ENCODE measurements at regions not wholly inside any gene's neighbourhood (a gene's known extent, or its start where the extent isn't known, plus 50 kb on each side); places are given as distances from the start of the nearest gene placed in this dataset.

- Histone ChIP-seq H3K27ac (ENCODE audit: low read depth, low read length) (no peak overlapping the region), H3K4me1 (ENCODE audit: control insufficient read depth, low read depth, low read length) (no peaks in the 10 kb centered on the region), H3K4ac (ENCODE audit: low read depth, low read length) (no peak overlapping the region), H4K8ac (ENCODE audit: low read depth, low read length) (no peak overlapping the region), H3K79me1 (ENCODE audit: low read length) (no peaks in the 10 kb centered on the region), H3K9ac (ENCODE audit: low read length) (no peak overlapping the region), H3K18ac (ENCODE audit: low read length) (no peak overlapping the region), H3K27me3 (ENCODE audit: insufficient read depth, low read length, poor library complexity) (no peaks in the 10 kb centered on the region), H3K4me3 (ENCODE audit: low read length) (no peak overlapping the region), H2BK15ac (replicated peaks; ENCODE audit: low read depth) (no peak overlapping the region), H2BK5ac (ENCODE audit: low read length) (no peak overlapping the region), H3K23ac (ENCODE audit: low read length) (no peak overlapping the region), H3K56ac (ENCODE audit: low read length) (peak overlapping the region; percentile 3), H2AK5ac (ENCODE audit: low read length) (no peak overlapping the region), H3K79me2 (ENCODE audit: control insufficient read depth, insufficient read depth, low read length) (no peaks in the 10 kb centered on the region), H4K5ac (ENCODE audit: low read length) (no peak overlapping the region), H3K4me2 (ENCODE audit: low read length) (no peak overlapping the region), H3K36me3 (ENCODE audit: control insufficient read depth, insufficient read depth, low read length) (no peaks in the 10 kb centered on the region), H2BK120ac (ENCODE audit: low read depth, low read length) (no peak overlapping the region)
- DNase-seq: peak; percentile 77
- no CpG with 5 or more reads among the region's 6 CpGs for WGBS (ENCODE audit: extremely low coverage, insufficient coverage, low lambda C conversion rate)
Observed at GRCh38 chr21:25283720-25284119, 323.6 kb downstream of the MRPL39 start.

- Histone ChIP-seq H4K5ac (ENCODE audit: low read length) (no peak overlapping the region), H2BK120ac (ENCODE audit: low read depth, low read length) (no peak overlapping the region), H3K27ac (ENCODE audit: low read depth, low read length) (no peak overlapping the region), H2BK15ac (replicated peaks; ENCODE audit: low read depth) (no peak overlapping the region), H3K4ac (ENCODE audit: low read depth, low read length) (no peak overlapping the region), H3K23ac (ENCODE audit: low read length) (no peak overlapping the region), H3K9ac (ENCODE audit: low read length) (no peak overlapping the region), H2AK5ac (ENCODE audit: low read length) (no peak overlapping the region), H4K8ac (ENCODE audit: low read depth, low read length) (no peak overlapping the region), H3K4me3 (ENCODE audit: low read length) (no peak overlapping the region), H3K18ac (ENCODE audit: low read length) (no peak overlapping the region), H3K79me1 (ENCODE audit: low read length) (no peaks in the 10 kb centered on the region), H3K79me2 (ENCODE audit: control insufficient read depth, insufficient read depth, low read length) (no peaks in the 10 kb centered on the region), H2BK5ac (ENCODE audit: low read length) (no peak overlapping the region), H3K4me1 (ENCODE audit: control insufficient read depth, low read depth, low read length) (no peaks in the 10 kb centered on the region), H3K27me3 (ENCODE audit: insufficient read depth, low read length, poor library complexity) (no peaks in the 10 kb centered on the region), H3K4me2 (ENCODE audit: low read length) (no peak overlapping the region), H3K36me3 (ENCODE audit: control insufficient read depth, insufficient read depth, low read length) (no peaks in the 10 kb centered on the region), H3K56ac (ENCODE audit: low read length) (no peak overlapping the region)
- DNase-seq: no peak
Observed at GRCh38 chr21:25281134-25281533, 326.1 kb downstream of the MRPL39 start.

GRCh38 chr21:25280061-25280460 is 327.2 kb downstream of the MRPL39 start:
- H3K18ac ChIP-seq (ENCODE audit: low read length): no peak overlapping the region
- peak; percentile 62 for DNase-seq
- no CpG with 5 or more reads among the region's 1 CpG for WGBS (ENCODE audit: extremely low coverage, insufficient coverage, low lambda C conversion rate)

GRCh38 chr21:25273959-25274358 is 333.3 kb downstream of the MRPL39 start:
- H3K9ac ChIP-seq (ENCODE audit: low read length): no peak overlapping the region
- H4K5ac ChIP-seq (ENCODE audit: low read length): no peak overlapping the region
- H3K4ac ChIP-seq (ENCODE audit: low read depth, low read length): no peak overlapping the region
- H3K18ac ChIP-seq (ENCODE audit: low read length): no peak overlapping the region
- no peak overlapping the region for H2BK120ac ChIP-seq (ENCODE audit: low read depth, low read length)
- H3K79me2 ChIP-seq (ENCODE audit: control insufficient read depth, insufficient read depth, low read length): no peaks in the 10 kb centered on the region
- H3K56ac ChIP-seq (ENCODE audit: low read length): no peak overlapping the region
- H3K4me2 ChIP-seq (ENCODE audit: low read length): no peak overlapping the region
- WGBS (ENCODE audit: extremely low coverage, insufficient coverage, low lambda C conversion rate): no CpG with 5 or more reads among the region's 1 CpG
- no peaks in the 10 kb centered on the region for H3K36me3 ChIP-seq (ENCODE audit: control insufficient read depth, insufficient read depth, low read length)
- H2AK5ac ChIP-seq (ENCODE audit: low read length): no peak overlapping the region
- no peak overlapping the region for H2BK15ac ChIP-seq (replicated peaks; ENCODE audit: low read depth)
- no peak overlapping the region for H3K23ac ChIP-seq (ENCODE audit: low read length)
- no peak overlapping the region for H4K8ac ChIP-seq (ENCODE audit: low read depth, low read length)
- no peaks in the 10 kb centered on the region for H3K27me3 ChIP-seq (ENCODE audit: insufficient read depth, low read length, poor library complexity)
- no peak for DNase-seq
- no peaks in the 10 kb centered on the region for H3K79me1 ChIP-seq (ENCODE audit: low read length)
- H3K27ac ChIP-seq (ENCODE audit: low read depth, low read length): no peak overlapping the region
- no peak overlapping the region for H2BK5ac ChIP-seq (ENCODE audit: low read length)
- no peak overlapping the region for H3K4me3 ChIP-seq (ENCODE audit: low read length)
- no peaks in the 10 kb centered on the region for H3K4me1 ChIP-seq (ENCODE audit: control insufficient read depth, low read depth, low read length)

More at GRCh38 chr21:25280061-25280460, 327.2 kb downstream of the MRPL39 start:
- Histone ChIP-seq H4K5ac (ENCODE audit: low read length) (no peak overlapping the region), H3K79me1 (ENCODE audit: low read length) (no peaks in the 10 kb centered on the region), H3K56ac (ENCODE audit: low read length) (no peak overlapping the region), H3K27ac (ENCODE audit: low read depth, low read length) (no peak overlapping the region), H2BK120ac (ENCODE audit: low read depth, low read length) (no peak overlapping the region), H3K27me3 (ENCODE audit: insufficient read depth, low read length, poor library complexity) (no peaks in the 10 kb centered on the region), H3K36me3 (ENCODE audit: control insufficient read depth, insufficient read depth, low read length) (no peaks in the 10 kb centered on the region), H3K9ac (ENCODE audit: low read length) (no peak overlapping the region), H3K23ac (ENCODE audit: low read length) (no peak overlapping the region), H2BK15ac (replicated peaks; ENCODE audit: low read depth) (no peak overlapping the region), H3K4me1 (ENCODE audit: control insufficient read depth, low read depth, low read length) (no peaks in the 10 kb centered on the region), H3K4me3 (ENCODE audit: low read length) (no peak overlapping the region), H2AK5ac (ENCODE audit: low read length) (no peak overlapping the region), H3K79me2 (ENCODE audit: control insufficient read depth, insufficient read depth, low read length) (no peaks in the 10 kb centered on the region), H3K4ac (ENCODE audit: low read depth, low read length) (no peak overlapping the region), H4K8ac (ENCODE audit: low read depth, low read length) (no peak overlapping the region), H2BK5ac (ENCODE audit: low read length) (no peak overlapping the region), H3K4me2 (ENCODE audit: low read length) (no peak overlapping the region)

GRCh38 chr21:25254491-25255174 is 352.6 kb downstream of the MRPL39 start:
- Histone ChIP-seq H4K8ac (ENCODE audit: low read depth, low read length) (no peak overlapping the region), H3K79me2 (ENCODE audit: control insufficient read depth, insufficient read depth, low read length) (no peaks in the 10 kb centered on the region), H3K36me3 (ENCODE audit: control insufficient read depth, insufficient read depth, low read length) (no peaks in the 10 kb centered on the region), H2BK5ac (ENCODE audit: low read length) (no peak overlapping the region), H3K9ac (ENCODE audit: low read length) (no peak overlapping the region), H2BK15ac (replicated peaks; ENCODE audit: low read depth) (no peak overlapping the region), H3K4me2 (ENCODE audit: low read length) (no peak overlapping the region), H3K4me3 (ENCODE audit: low read length) (no peak overlapping the region), H2AK5ac (ENCODE audit: low read length) (no peak overlapping the region), H3K18ac (ENCODE audit: low read length) (no peak overlapping the region), H3K79me1 (ENCODE audit: low read length) (no peaks in the 10 kb centered on the region), H2BK120ac (ENCODE audit: low read depth, low read length) (no peak overlapping the region), H3K27ac (ENCODE audit: low read depth, low read length) (no peak overlapping the region), H3K56ac (ENCODE audit: low read length) (no peak overlapping the region), H3K4ac (ENCODE audit: low read depth, low read length) (no peak overlapping the region), H3K23ac (ENCODE audit: low read length) (no peak overlapping the region), H3K4me1 (ENCODE audit: control insufficient read depth, low read depth, low read length) (no peaks in the 10 kb centered on the region), H3K27me3 (ENCODE audit: insufficient read depth, low read length, poor library complexity) (no peaks in the 10 kb centered on the region), H4K5ac (ENCODE audit: low read length) (no peak overlapping the region)
- DNase-seq: peak; percentile 68
- no CpG with 5 or more reads among the region's 5 CpGs for WGBS (ENCODE audit: extremely low coverage, insufficient coverage, low lambda C conversion rate)

- Histone ChIP-seq H3K4ac (ENCODE audit: low read depth, low read length) (no peak overlapping the region), H3K79me2 (ENCODE audit: control insufficient read depth, insufficient read depth, low read length) (no peaks in the 10 kb centered on the region), H3K23ac (ENCODE audit: low read length) (no peak overlapping the region), H2BK120ac (ENCODE audit: low read depth, low read length) (no peak overlapping the region), H2AK5ac (ENCODE audit: low read length) (no peak overlapping the region), H3K4me1 (ENCODE audit: control insufficient read depth, low read depth, low read length) (no peaks in the 10 kb centered on the region), H3K18ac (ENCODE audit: low read length) (no peak overlapping the region), H3K4me3 (ENCODE audit: low read length) (no peak overlapping the region), H3K27me3 (ENCODE audit: insufficient read depth, low read length, poor library complexity) (no peaks in the 10 kb centered on the region), H3K56ac (ENCODE audit: low read length) (no peak overlapping the region), H2BK15ac (replicated peaks; ENCODE audit: low read depth) (no peak overlapping the region), H3K9ac (ENCODE audit: low read length) (no peak overlapping the region), H3K36me3 (ENCODE audit: control insufficient read depth, insufficient read depth, low read length) (no peaks in the 10 kb centered on the region), H2BK5ac (ENCODE audit: low read length) (no peak overlapping the region), H3K4me2 (ENCODE audit: low read length) (no peak overlapping the region), H3K79me1 (ENCODE audit: low read length) (no peaks in the 10 kb centered on the region), H4K5ac (ENCODE audit: low read length) (no peak overlapping the region), H4K8ac (ENCODE audit: low read depth, low read length) (no peak overlapping the region), H3K27ac (ENCODE audit: low read depth, low read length) (no peak overlapping the region)
- no peak for DNase-seq
- WGBS (ENCODE audit: extremely low coverage, insufficient coverage, low lambda C conversion rate): no CpG with 5 or more reads among the region's 1 CpG
Observed at GRCh38 chr21:25246546-25246945, 360.7 kb downstream of the MRPL39 start.
